GM23338 (cell line): ENCODE measurements at regions not wholly inside any gene's neighbourhood (a gene's known extent, or its start where the extent isn't known, plus 50 kb on each side); places are given as distances from the start of the nearest gene placed in this dataset.

Experiments used
- ATAC-seq: fragments of 200-7000 bp; cut with Tn5 transposase; 3 replicates; pipeline ENCODE4 v1.9.1; 2020
- DNase-seq: peaks from one replicate; pipeline ENCODE4 v3.0.0-alpha.2; 2015; ENCODE audit warnings: low spot score
- H2AFZ ChIP-seq: fragments of 200-600 bp; sonication (generic); 2 replicates; pipeline ENCODE4 v1.8.0; 2016; ENCODE audit warnings: antibody characterized with exemption, mild to moderate bottlenecking, moderate library complexity
- H3F3A ChIP-seq: fragments of 200-600 bp; sonication (generic); replicated peaks from 2 replicates; pipeline ENCODE4 v1.8.0; 2017; ENCODE audit warnings: antibody characterized with exemption, mixed run types, low read depth
- H3K27ac ChIP-seq: fragments of 200-600 bp; sonication (generic); 2 replicates; pipeline ENCODE4 v1.6.1; 2016; ENCODE audit warnings: low read depth
- H3K27me3 ChIP-seq: fragments of 200-600 bp; sonication (generic); 2 replicates; pipeline ENCODE4 v1.8.0; 2016; ENCODE audit warnings: mild to moderate bottlenecking, mixed run types, moderate library complexity; ENCODE audit not compliant: insufficient read depth
- H3K36me3 ChIP-seq: fragments of 200-600 bp; sonication (generic); 2 replicates; pipeline ENCODE4 v1.8.0; 2016; ENCODE audit warnings: mild to moderate bottlenecking; ENCODE audit not compliant: insufficient read depth
- H3K4me1 ChIP-seq: fragments of 200-600 bp; sonication (generic); 2 replicates; pipeline ENCODE4 v1.8.0; 2016; ENCODE audit warnings: mild to moderate bottlenecking, moderate library complexity; ENCODE audit not compliant: insufficient read depth
- H3K4me2 ChIP-seq: fragments of 200-600 bp; sonication (generic); 2 replicates; pipeline ENCODE4 v1.7.1; 2017; ENCODE audit warnings: mixed run types
- H3K4me3 ChIP-seq: fragments of 200-600 bp; sonication (generic); 2 replicates; pipeline ENCODE4 v1.6.1; 2016; ENCODE audit warnings: mixed run types
- H3K79me2 ChIP-seq: fragments of 200-600 bp; sonication (generic); replicated peaks from 2 replicates; pipeline ENCODE4 v1.8.0; 2017; ENCODE audit warnings: mild to moderate bottlenecking; ENCODE audit not compliant: insufficient read depth
- H3K9me2 ChIP-seq: fragments of 200-600 bp; sonication (generic); 2 replicates; pipeline ENCODE4 v1.8.0; 2017; ENCODE audit not compliant: insufficient read depth
- H4K20me1 ChIP-seq: fragments of 200-600 bp; sonication (generic); replicated peaks from 2 replicates; pipeline ENCODE4 v1.8.0; 2017; ENCODE audit warnings: mild to moderate bottlenecking; ENCODE audit not compliant: insufficient read depth
- H3K27ac Mint-ChIP-seq: 2 replicates; pipeline ENCODE4 v1.8.0; 2020; ENCODE audit warnings: inconsistent platforms, mild to moderate bottlenecking, moderate library complexity, mixed read lengths
- H3K27me3 Mint-ChIP-seq: 3 replicates; pipeline ENCODE4 v1.8.0; 2022; ENCODE audit warnings: low read depth, mild to moderate bottlenecking, moderate library complexity, mixed read lengths, inconsistent platforms; ENCODE audit not compliant: insufficient read depth, poor library complexity
- H3K36me3 Mint-ChIP-seq: 3 replicates; pipeline ENCODE4 v1.8.0; 2021; ENCODE audit warnings: low read depth, mild to moderate bottlenecking, inconsistent platforms, moderate library complexity, mixed read lengths
- H3K4me1 Mint-ChIP-seq: 3 replicates; pipeline ENCODE4 v1.8.0; 2020; ENCODE audit warnings: mild to moderate bottlenecking, inconsistent platforms, mixed read lengths
- H3K4me3 Mint-ChIP-seq: 3 replicates; pipeline ENCODE4 v1.8.0; 2021; ENCODE audit warnings: moderate library complexity, mild to moderate bottlenecking, inconsistent platforms, mixed read lengths
- H3K9me3 Mint-ChIP-seq: 3 replicates; pipeline ENCODE4 v1.8.0; 2020; ENCODE audit warnings: moderate library complexity, mild to moderate bottlenecking, inconsistent platforms, mixed read lengths
- CREB1 ChIP-seq: fragments of 250-450 bp; sonication (Bioruptor Pico); IDR thresholded peaks from 2 replicates; pipeline ENCODE4 v1.5.0; 2020; ENCODE audit warnings: low read depth, mild to moderate bottlenecking, moderate library complexity
- CTCF ChIP-seq, 2 experiments: fragments of 200-600 bp in 1 of 2; sonication (generic) in 1 of 2; conservative IDR thresholded peaks; 2 replicates each; pipeline versions ENCODE4 v1.5.1 to v1.6.1; 2016 to 2017; ENCODE audit warnings: antibody characterized with exemption in 2 of 2, low read depth in 2 of 2, mild to moderate bottlenecking in 2 of 2, moderate library complexity in 1 of 2
- ETS1 ChIP-seq: IDR thresholded peaks from 2 replicates; pipeline ENCODE4 v1.6.1; 2016; ENCODE audit warnings: antibody characterized with exemption
- EZH2 ChIP-seq: fragments of 200-600 bp; sonication (generic); IDR thresholded peaks from one replicate; pipeline ENCODE4 v1.8.0; 2017; ENCODE audit warnings: antibody characterized with exemption, mild to moderate bottlenecking, low read depth; ENCODE audit not compliant: unreplicated experiment
- EZH2phosphoT487 ChIP-seq: fragments of 200-600 bp; sonication (generic); IDR thresholded peaks from one replicate; pipeline ENCODE4 v1.8.1; 2018; ENCODE audit warnings: antibody characterized with exemption; ENCODE audit not compliant: unreplicated experiment
- JUNB ChIP-seq: IDR thresholded peaks from one replicate; pipeline ENCODE4 v1.6.1; 2016; ENCODE audit warnings: antibody characterized with exemption; ENCODE audit not compliant: unreplicated experiment
- NANOG ChIP-seq: IDR thresholded peaks from 2 replicates; pipeline ENCODE4 v1.6.1; 2016; ENCODE audit warnings: antibody characterized with exemption, borderline replicate concordance
- POLR2AphosphoS5 ChIP-seq: IDR thresholded peaks from 2 replicates; pipeline ENCODE4 v1.6.1; 2016; ENCODE audit warnings: antibody characterized with exemption, low read depth
- STAT1 ChIP-seq: IDR thresholded peaks from one replicate; pipeline ENCODE4 v1.6.1; 2016; ENCODE audit warnings: antibody characterized with exemption; ENCODE audit not compliant: unreplicated experiment
- ZNF114 ChIP-seq: fragments of 250-450 bp; sonication (Bioruptor Pico); IDR thresholded peaks from 2 replicates; pipeline ENCODE4 v1.5.0; 2020; ENCODE audit warnings: mild to moderate bottlenecking, moderate library complexity
- ZNF462 ChIP-seq: fragments of 250-450 bp; sonication (Bioruptor Pico); IDR thresholded peaks from 2 replicates; pipeline ENCODE4 v1.5.0; 2020; ENCODE audit warnings: mild to moderate bottlenecking, moderate library complexity

- TF ChIP-seq STAT1 (no peak), ZNF462 (CRISPR knock-in tag) (no peak), CTCF (conservative IDR thresholded peaks at IDR 0.05; ENCODE audit: low read depth in 2 of 2) (no peak), NANOG (no peak), ZNF114 (CRISPR knock-in tag) (no peak)
Measured at GRCh38 chr12:97223419-97223818, 239.2 kb upstream of the RMST start (continued).

GRCh38 chr12:97229004-97229403 lies 233.6 kb upstream of the RMST start:
- H4K20me1 ChIP-seq = no peaks in the 10 kb centered on the region
- H3F3A ChIP-seq = no peaks in the 10 kb centered on the region
- no peaks in the 10 kb centered on the region for H3K27me3 ChIP-seq
- H3K9me3 Mint-ChIP-seq = peaks cover 2% of the 10 kb centered on the region; the same call in 2 of the 3 replicates
- H3K4me1 Mint-ChIP-seq = no peaks in the 10 kb centered on the region
- DNase-seq = no peak
- H3K36me3 Mint-ChIP-seq = peaks cover 10% of the 10 kb centered on the region; the same call in 2 of the 3 replicates
- ATAC-seq = no peak
- no peaks in the 10 kb centered on the region for H3K36me3 ChIP-seq
- H3K27ac Mint-ChIP-seq = no peak overlapping the region
- no peak overlapping the region for H3K27ac ChIP-seq
- H3K4me3 ChIP-seq = no peak overlapping the region
- 0 out of 2 replicates have a peak, but pooled peaks cover 3% of the 10 kb centered on the region for H3K9me2 ChIP-seq
- H3K4me1 ChIP-seq = no peaks in the 10 kb centered on the region
- H3K4me2 ChIP-seq = no peak overlapping the region
- no peaks in the 10 kb centered on the region for H3K27me3 Mint-ChIP-seq
- H2AFZ ChIP-seq = no peak overlapping the region
- no peaks in the 10 kb centered on the region for H3K79me2 ChIP-seq
- no peak overlapping the region for H3K4me3 Mint-ChIP-seq
- TF ChIP-seq JUNB = no peak
- no peak for TF ChIP-seq NANOG
- no peak for TF ChIP-seq CREB1 (CRISPR knock-in tag)
- no peak for TF ChIP-seq CTCF (conservative IDR thresholded peaks at IDR 0.05; ENCODE audit: low read depth in 2 of 2)
- no peak for TF ChIP-seq EZH2
- TF ChIP-seq POLR2AphosphoS5 = no peak
- no peak for TF ChIP-seq EZH2phosphoT487
- no peak for TF ChIP-seq ZNF114 (CRISPR knock-in tag)
- no peak for TF ChIP-seq ETS1
